Kasumi-1 (cell line): ENCODE measurements at regions not wholly inside any gene's neighbourhood (a gene's known extent, or its start where the extent isn't known, plus 50 kb on each side); places are given as distances from the start of the nearest gene placed in this dataset.
A peak's percentile ranks its signal among the peaks of the same experiment; 100 is the strongest.
"Not testable (repeated sequence)": the region's sequence is repeated elsewhere in the genome, so short reads cannot be mapped to it uniquely, and the experiment has no call there.

ENCODE experiments used
- DNase-seq, 2 experiments: peaks; one replicate each; lab custom pipeline; 2025; lab: John Stamatoyannopoulos, UW

DNA sequence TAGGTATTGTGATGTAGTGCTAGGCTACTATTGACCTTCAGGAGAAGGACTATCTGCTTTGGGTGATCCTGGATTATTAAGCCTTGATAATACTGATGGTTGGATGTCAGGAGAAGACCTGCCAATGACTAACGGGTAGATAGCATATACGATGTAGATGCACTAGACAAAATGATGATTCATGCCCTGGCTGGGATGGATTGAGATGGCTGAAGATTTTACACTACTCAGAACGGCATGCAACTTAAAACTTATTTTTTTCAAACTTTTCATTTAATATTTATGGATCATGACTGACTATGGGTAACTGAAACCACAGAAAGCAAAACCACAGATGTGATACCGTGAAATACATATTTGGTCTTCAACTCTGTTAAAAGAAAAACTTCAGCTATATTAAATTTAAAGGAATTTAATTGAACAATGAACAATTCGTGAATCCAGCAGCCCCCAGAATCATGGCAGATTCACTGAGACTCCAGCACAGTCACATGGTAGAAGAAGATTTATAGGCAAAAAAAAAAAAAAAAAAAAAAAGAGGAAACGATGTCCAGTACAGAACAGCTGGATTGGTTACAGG lies 124.6 kb upstream of the CDK13 start:
- DNase-seq, result no peak

DNA sequence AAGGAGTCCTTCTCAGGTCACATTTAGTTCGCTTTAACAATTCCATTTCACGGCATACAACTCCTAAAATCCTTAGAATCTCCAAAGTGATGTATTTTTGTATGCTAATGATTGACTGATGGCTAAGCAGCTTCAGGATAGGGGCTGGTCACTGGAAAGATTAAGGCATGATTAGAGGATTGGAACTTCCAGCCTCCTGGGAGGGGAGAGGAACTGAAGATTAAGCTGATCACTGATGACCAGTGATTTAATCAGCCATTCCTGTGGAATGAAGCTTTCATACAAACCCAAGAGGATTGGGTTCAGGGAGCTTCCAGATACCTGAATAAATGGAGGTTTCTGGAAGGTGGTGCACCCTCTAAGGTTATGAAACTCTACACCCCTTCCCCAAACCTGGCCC lies 123.9 kb upstream of the CDK13 start:
- no peak for DNase-seq

DNA sequence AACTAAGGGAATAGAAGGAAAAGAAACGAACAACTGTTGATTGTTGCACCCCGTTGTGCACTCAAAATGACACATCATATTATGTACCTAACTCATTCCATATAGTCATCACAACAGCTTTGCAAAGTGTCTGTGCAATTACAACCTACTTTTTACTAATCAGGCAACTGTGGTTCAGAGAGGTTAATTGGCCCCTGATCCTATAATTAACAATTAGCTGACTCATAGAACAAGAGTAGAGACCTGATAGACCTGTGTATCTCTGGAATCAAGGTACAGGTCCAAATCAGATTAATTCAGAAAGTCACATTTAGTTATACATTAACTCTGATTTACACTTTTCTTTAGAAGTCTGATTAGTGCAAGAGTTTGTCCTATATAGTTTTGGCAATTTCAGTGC lies 122.5 kb upstream of the CDK13 start:
- no peak for DNase-seq

DNA sequence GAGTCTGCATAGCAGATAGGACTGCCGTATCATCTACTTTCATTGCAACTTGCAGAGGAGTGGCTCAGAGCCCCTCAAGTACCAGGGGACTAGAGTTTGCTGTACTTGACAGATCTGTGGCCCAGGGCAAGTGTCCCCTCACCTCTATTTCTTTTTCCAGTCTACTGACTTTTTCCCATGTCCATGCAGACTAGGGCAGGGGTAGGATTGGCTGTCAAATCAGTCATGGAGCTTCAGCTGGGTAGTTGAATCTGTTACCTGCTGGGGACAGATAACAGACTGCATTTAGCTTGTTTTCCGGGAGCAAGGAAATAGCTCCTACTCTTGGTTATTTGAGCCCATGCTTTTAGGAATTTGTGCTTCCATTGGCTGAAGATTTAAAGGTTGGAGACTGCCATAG lies 121.0 kb upstream of the CDK13 start:
- DNase-seq, result no peak

DNA sequence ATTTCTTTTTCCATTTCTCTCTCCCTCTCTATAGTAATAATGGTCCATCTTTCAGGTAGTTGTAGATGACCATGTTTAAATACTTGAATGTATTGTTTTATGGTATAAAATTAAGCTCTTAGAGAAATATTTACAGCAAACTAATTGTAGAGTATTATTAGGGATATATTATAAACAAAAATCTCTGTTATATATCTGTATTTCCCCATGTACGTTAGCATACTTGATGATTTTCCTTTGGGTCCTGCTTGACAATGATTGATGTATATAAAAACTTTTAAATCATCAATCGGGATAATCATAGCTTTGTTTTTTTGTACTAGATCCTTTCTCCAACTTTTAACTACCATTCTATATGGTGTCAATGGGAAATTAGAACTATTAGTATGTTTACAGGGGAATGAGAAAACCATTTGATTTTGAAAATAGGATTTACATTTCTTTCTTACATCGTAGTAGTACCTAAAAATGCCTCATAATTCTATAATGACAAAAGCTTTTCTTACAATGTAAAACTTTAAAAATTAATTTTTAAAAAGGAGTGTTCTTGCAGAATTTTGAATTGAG lies 117.5 kb upstream of the CDK13 start:
- no peak for DNase-seq

DNA sequence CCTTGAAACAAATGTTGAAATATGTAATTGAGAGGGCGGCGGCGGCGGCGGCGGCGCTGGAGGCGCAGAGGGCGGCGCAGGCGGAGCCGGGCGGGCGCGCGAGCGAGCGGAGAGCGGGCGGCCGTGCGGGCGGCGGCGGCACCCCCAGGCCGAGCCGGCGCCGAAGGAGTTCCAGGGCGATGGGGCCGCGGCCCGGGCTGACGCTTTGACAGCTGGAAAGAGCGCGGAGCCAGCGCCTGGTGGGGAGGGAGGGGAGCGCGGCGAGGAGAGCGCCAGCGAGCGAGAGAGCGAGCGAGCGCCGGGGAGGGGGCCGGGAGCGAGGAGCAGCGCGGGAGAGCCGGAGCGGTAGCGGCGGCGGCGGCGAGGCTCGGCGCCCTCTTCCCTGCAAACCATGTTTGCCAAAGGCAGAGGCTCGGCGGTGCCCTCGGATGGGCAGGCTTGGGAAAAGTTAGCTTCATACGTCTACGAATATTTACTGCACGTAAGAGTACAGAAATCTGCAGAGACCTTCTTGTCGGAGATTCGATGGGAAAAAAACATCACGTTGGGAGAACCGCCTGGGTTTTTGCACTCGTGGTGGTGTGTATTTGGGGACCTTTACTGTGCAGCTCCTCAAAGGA lies 116.8 kb upstream of the CDK13 start:
- DNase-seq, result peak; percentile 49 to 56

DNA sequence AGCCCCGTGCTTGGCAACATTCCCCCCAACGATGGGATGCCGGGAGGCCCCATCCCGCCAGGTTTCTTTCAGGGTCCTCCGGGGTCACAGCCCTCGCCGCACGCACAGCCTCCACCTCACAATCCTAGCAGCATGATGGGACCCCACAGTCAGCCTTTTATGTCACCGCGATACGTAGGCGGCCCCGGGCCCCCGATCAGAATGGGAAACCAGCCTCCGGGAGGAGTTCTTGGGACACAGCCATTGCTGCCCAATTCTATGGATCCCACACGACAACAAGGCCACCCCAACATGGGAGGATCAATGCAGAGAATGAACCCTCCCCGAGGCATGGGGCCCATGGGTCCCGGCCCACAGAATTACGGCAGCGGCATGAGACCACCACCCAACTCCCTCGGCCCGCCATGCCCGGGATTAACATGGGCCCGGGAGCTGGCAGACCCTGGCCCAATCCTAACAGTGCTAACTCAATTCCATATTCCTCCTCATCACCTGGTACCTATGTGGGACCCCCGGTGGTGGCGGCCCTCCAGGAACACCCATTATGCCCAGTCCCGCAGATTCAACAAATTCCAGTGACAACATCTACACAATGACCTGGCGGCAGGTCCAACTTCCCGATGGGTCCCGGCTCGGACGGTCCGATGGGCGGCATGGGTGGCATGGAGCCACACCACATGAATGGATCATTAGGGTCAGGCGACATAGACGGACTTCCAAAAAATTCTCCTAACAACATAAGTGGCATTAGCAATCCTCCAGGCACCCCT lies 116.0 kb upstream of the CDK13 start:
- not testable (repeated sequence) for DNase-seq

DNA sequence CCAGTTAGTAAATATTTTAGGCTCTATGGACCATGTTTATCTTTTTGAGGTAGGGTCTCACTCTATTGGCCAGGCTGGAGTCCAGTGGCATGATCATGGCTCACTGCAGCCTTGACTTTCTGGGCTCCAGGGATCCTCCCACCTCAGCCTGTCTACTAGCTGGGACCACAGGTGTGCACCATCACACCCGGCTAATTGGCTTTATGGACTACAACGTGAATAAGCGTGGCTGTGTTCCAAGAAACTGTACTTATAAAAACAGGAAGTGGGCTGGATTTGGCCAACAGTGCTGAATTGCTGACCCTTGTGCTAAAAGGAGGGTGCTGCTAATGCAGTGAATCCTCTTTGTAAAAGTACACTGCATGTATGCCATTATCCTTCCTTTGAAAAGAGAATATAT lies 111.7 kb upstream of the CDK13 start:
- no peak for DNase-seq

DNA sequence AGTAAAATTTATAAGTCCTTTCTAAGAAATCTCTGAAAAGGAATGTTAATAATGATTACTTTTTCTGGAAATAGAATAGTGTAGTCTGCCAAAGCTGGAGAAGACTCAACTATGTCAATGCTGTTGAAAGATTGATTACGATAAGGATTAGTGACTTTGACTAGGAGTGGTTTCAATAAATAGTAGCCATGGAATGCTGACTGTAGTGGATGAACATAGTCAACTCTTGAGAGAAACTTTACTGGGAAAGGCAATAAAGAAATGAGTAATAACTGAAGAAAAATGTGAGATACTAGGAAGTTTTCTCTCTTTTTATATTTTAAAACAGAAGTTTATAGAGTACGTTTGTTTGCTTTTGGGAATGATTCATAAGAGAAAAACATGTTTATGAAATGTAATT lies 105.0 kb upstream of the CDK13 start:
- DNase-seq, result no peak

DNA sequence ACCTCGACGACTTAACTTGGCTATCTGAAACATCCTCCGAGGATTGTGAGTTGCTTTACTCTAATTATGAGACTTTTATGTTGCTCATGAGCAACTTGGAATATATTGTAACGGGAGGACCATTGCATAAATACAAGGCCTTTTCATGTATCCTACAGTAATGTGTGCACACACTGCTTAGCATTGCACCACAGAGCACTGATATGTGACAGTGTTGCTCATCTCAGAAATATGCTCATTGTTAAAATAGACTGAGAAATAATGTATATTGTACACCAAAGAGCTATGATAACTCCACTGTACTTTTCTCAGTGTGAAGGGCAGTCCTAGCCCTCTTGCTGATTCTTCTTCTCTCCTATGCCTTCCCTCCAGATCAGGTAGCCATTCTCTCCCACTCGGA lies 102.8 kb upstream of the CDK13 start:
- no peak for DNase-seq

DNA sequence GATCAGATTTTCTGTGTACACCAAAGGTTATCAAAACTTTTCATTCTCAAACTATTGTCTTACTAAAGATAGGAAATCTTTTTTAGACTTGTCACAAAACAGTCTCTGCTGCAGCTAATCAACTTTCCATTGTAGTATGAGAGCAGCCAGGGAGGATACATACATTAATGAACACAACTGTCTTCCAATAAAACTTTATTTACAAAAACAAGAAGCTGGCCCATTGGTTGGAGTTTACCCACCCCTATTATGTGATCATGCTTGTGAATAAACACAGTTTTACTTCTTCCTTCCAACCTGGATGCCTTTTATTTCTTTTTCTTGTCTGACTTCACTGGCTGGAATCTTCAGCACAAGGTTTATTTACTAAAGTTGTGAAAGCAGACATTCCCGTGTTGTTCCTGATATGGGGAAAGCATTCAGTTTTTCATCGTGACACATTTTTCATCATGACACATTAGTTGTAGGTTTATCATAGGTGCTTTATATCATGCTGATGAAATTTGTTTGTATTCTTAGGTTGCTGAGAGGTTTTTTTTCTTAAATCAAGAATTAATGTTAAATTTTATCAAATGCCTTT lies 98.5 kb upstream of the CDK13 start:
- DNase-seq, result no peak

DNA sequence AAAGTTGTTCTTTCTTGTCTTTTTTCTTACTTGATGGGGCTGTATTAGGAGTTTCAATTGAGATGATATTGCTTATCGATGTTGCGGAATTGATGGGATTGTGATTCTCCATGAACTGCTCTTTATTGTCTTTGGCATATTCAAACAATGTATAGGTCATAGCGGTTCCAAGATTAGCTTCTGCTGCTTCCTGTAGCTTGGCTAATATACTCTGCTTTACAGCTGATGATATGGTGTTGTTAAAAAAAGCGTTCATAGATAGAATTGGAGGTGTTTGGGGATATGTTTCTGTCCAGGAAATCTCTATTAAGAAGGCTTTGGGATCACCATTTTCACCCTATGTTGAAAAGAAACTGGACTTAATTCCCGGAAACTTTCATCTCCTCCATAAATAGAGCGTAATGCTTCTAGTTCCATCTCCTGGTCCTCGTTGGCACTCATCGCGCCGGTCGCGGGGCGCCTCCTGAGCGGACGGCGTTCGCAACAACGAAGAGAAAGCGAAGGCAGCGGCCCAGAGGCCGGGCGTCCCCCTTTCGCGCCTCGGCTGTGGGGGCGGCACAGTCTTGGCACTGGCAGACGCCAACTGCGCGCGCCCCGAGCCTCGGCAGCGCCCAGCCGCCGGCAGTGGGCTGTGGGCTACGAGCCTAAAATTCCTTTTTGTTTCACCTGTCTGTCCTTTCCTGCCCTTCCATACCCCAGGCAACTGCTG lies 95.3 kb upstream of the CDK13 start:
- DNase-seq, result not testable (repeated sequence)

DNA sequence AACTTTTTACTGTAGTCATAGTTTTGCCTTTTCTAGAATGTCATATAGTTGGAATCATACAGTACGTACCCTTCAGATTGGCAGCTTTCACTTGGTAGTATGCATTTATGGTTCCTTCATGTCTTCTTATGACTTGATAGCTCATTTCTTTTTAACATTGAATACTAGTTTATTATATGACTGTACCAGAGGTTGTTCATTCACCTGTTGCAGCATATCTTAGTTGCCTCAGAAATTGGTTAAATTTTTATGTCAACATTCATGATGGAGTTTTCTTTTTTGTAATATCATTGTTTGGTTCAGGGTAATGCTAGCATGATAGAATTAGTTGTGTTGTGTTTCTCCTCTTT lies 94.8 kb upstream of the CDK13 start:
- no peak for DNase-seq

DNA sequence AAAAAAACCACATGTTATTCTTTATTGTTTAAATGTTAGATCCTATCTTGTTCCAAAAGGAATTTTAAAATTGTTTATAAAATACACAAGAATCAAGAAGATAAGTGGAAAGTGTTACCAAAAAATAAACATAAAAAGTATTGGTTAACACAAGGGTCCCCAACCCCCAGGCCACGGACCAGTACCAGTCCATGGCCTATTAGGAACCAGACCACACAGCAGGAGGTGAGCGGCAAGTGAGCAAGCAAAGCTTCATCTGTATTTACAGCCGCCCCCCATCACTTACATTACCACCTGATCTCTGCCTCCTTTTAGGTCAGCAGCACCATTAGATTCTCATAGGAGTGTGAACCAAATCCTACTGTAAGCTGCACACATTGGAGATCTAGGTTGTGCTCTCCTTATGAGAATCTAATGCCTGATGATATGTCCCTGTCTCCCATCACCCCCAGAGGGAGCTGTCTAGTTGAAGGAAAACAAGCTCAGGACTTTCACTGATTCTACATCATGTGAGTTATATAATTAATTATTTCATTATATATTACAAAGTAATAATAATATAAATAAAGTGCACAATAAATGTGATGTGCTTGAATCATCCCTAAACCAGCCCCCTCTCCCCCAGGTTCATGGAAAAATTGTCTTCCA lies 86.3 kb upstream of the CDK13 start:
- peak; percentile 51 to 56 for DNase-seq

DNA sequence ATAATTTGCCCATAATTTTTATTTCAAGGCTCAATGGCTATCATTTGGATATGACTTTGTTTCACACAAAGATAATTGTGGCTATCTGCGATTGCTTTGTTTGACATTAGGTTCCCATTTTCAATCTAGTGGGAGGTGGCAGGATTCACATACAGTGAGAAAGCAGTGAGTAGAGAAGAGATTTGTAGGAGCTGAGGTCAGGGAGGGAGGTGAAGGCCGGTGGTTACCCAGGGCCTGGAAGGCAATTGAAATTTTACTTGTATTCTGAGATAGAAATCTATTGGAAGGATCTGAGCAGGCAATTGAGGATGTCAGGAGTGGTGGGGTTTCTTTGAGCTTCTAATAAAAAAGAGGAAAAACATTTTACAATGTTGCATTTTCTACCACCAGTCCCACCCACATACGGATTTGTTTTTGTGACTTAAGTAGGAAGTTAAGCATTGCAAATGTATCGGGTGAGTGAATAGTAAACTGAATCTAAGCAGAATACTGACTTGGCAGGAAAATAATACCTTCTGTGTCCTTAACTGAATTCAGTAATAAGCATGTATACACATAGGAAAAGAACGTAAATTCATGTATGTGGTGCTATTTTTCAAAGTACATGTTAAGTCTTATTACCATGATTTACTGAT lies 80.1 kb upstream of the CDK13 start:
- not testable (repeated sequence) for DNase-seq

DNA sequence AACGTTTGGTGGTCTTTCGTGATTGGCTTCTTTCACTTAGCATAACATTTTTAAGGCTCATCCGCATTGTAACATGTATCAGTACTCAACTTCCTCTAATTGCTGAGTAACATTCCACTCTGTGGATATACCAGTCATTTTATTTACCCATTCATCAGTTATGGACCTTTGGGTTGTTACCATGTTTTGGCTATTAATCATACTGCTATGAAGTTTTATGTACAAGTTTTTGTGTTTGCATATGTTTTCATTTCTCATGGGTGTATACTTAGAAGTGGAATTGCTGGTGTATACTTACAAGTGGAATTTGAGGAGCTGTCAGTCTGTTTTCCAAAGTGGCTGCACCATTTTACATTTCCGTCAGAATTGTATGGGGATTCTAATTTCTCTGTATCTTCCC lies 78.4 kb upstream of the CDK13 start:
- not testable (repeated sequence) for DNase-seq

DNA sequence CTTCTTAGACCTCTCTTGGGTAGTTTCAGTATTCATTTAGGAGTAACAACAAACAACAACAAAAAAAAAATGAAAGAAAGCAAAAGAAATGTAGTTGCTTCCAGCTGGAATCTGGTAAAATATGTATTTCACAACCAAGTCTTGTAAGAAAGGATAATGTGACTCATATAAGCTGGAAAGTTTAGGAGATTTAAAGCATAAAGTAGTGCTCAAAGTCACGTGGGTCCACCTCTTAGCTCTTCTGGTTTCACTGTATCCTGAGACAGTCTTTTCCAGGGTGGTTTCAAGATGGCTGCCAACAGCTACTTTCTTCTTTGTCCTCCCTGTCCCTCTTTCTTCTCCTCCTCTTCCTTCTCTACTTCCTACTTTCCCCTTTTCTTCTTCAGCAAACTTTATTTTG lies 69.5 kb upstream of the CDK13 start:
- no peak for DNase-seq

DNA sequence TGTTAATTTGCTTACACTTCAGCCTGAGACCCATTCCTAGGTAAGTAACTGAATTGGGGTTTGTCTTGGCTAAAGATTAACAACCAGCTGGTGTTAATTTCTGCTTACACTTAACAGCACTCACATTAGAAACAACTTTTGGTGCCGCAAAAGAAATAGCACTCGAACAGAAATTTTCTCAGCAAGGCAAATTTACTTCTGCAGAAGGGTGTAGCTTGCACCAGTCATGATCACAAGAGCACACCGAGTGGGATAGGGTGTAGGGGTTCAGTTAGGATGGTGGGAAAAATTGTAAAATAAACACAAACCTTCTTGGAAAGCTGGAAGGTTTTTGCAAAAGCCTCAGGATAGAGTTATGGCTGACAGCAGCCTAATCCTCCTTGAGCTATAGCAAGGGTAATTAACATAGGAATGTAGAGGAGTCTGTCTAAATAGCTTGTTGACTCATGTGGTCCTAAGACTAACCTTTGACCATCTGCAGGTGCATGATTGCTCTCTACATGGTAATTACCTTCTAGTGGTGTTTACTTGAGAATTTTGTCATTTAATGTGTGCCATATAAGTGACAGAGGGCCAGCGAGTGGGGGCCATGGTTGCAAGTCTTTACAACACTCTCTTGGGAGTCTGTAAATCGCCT lies 67.8 kb upstream of the CDK13 start:
- DNase-seq, result no peak

DNA sequence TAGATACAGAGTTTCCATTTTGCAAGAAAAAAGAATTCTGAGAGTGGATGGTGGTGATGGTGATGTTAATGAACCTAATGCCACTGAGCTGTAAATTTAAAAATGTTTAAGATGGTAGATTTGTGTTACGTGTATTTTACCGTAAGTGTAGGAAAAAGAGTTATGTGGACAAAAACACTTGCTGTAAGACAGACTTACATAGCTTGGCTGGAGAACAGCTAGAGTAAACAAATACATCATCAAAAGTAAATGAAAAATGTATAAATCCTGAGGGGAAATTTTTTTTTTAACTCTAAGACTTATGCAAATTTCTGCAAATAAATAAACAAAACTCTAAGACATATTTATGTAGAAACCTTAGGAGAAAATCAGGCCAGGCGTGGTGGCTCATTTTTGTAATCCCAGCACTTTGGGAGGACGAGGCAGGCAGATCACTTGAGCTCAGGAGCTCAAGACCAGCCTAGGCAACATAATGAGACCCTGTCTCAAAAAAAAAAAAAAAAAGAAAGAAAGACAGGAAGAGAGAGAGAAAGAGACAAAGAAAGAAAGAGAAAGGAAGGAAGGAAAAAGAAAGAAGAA lies 66.2 kb upstream of the CDK13 start:
- no peak for DNase-seq

DNA sequence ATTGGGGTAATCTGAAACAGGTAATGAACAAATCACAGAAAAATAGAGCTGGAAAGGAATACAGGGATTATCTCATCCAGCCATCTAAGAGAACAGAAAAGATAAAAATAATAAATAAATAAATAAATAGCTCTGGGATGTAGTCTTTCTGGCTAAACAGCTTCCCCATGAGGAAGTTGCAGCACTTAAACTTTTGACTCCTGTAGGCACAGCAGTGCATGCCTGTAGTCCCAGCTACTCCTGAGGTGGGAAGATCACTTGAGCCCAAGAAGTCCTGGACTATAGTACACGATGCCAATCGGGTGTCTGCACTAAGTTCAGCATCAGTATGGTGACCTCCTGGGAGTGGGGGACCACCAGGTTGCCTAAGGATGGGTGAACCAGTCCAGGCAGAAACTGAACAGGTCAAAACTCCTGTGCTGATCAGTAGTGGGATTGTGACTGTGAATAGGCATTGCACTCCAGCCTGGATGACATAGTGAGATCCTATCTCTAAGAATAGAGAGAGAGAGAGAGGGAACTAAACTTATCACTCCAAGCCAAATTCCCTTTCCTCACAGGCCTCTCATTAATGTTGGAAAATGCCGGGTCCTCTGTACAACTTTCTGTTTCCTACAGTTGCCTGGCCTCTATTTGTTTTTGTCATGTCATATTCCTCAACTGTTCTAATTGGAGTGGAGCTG lies 61.7 kb upstream of the CDK13 start:
- DNase-seq, result peak in 1 of 2 experiments; percentile 30
